WI38 (cell line): ENCODE measurements at regions not wholly inside any gene's neighbourhood (a gene's known extent, or its start where the extent isn't known, plus 50 kb on each side); places are given as distances from the start of the nearest gene placed in this dataset.

ENCODE experiments used
- H3K4me3 ChIP-seq: 2 replicates; pipeline ENCODE4 v1.5.1; 2011; ENCODE audit warnings: low read depth, mild to moderate bottlenecking, control low read depth, low read length
- TF ChIP-seq, protein P1 (sequence below): IDR thresholded peaks from 2 replicates; pipeline ENCODE4 v1.5.1; 2012; ENCODE audit warnings: low read depth, mild to moderate bottlenecking, control low read depth, low read length

GRCh38 chr10:55474258-55474657 lies 673.2 kb upstream of the PCDH15 start:
- TF ChIP-seq, protein P1, sequence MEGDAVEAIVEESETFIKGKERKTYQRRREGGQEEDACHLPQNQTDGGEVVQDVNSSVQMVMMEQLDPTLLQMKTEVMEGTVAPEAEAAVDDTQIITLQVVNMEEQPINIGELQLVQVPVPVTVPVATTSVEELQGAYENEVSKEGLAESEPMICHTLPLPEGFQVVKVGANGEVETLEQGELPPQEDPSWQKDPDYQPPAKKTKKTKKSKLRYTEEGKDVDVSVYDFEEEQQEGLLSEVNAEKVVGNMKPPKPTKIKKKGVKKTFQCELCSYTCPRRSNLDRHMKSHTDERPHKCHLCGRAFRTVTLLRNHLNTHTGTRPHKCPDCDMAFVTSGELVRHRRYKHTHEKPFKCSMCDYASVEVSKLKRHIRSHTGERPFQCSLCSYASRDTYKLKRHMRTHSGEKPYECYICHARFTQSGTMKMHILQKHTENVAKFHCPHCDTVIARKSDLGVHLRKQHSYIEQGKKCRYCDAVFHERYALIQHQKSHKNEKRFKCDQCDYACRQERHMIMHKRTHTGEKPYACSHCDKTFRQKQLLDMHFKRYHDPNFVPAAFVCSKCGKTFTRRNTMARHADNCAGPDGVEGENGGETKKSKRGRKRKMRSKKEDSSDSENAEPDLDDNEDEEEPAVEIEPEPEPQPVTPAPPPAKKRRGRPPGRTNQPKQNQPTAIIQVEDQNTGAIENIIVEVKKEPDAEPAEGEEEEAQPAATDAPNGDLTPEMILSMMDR = no peak
- no peak overlapping the region for H3K4me3 ChIP-seq

DNA sequence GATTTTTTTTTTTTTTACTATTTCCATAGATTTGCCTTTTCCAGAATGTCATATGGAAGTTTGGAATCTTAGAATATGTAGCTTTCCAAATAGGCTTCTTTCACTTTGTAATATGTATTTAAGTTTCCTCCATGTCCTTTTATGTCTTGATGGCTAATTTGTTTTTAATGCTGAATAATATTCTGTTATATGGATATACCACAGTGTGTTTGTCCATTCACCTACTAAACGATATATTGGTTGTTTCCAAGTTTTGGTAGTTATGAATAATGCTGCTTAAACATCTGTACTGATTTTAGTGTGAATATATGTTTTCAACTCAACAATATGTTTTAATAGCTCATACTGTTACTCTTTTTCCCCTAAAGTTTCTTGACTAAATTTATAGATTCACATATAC lies 669.8 kb upstream of the PCDH15 start:
- no peak overlapping the region for H3K4me3 ChIP-seq
- TF ChIP-seq, protein P1 = no peak

GRCh38 chr10:55466806-55467504 lies 665.9 kb upstream of the PCDH15 start:
- no peak overlapping the region for H3K4me3 ChIP-seq
- TF ChIP-seq, protein P1 = no peak

DNA sequence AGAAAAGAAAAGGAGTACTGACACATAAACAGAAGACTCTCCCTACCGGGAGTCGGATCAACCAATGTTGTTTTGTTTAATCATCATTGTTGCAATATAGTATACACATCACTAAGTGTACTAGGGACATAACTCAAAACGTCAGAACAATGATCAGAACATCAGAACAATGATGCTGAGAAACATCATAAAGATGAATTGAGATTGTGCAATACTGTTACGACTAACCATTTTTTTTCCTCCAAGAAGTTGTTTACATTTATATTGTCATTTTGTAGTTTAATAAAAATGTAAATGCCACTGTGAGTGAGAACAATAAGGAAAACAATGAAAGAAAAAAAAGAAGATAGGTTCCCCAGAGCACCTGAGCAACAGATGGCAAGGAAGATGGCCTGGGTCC lies 663.1 kb upstream of the PCDH15 start:
- H3K4me3 ChIP-seq = no peak overlapping the region
- TF ChIP-seq, protein P1 = no peak

- TF ChIP-seq, protein P1 = no peak
- H3K4me3 ChIP-seq = no peak overlapping the region
Observed at GRCh38 chr10:55460008-55460407, 659.0 kb upstream of the PCDH15 start.

- TF ChIP-seq, protein P1 = no peak
Observed at GRCh38 chr10:55449981-55450380, 649.0 kb upstream of the PCDH15 start.

GRCh38 chr10:55446441-55447002 lies 645.5 kb upstream of the PCDH15 start:
- no peak overlapping the region for H3K4me3 ChIP-seq
- TF ChIP-seq, protein P1 = no peak

More at GRCh38 chr10:55449981-55450380, 649.0 kb upstream of the PCDH15 start:
- no peak overlapping the region for H3K4me3 ChIP-seq
